Esophagus muscularis mucosa (tissue), 4 donors: ENCODE measurements at regions not wholly inside any gene's neighbourhood (a gene's known extent, or its start where the extent isn't known, plus 50 kb on each side); places are given as distances from the start of the nearest gene placed in this dataset.
A peak's percentile ranks its signal among the peaks of the same experiment; 100 is the strongest.

Experiments
- DNase-seq: peaks from one replicate; pipeline ENCODE4 v3.0.0-alpha.2; 2017; ENCODE audit errors: extremely low spot score
- H3K27ac ChIP-seq, 4 donors: fragments of 200-600 bp; sonication (generic); replicated peaks in 1 of 4; 1 replicate in 3 of 4; 2 replicates in 1 of 4; pipeline ENCODE4 v1.5.1; 2016 to 2019; ENCODE audit warnings: mild to moderate bottlenecking in 1 of 4
- H3K27me3 ChIP-seq, 4 donors: fragments of 200-600 bp; sonication (generic); one replicate each; pipeline versions ENCODE4 v1.5.1 to v1.6.0; 2016 to 2019
- H3K36me3 ChIP-seq, 4 donors: fragments of 200-600 bp; sonication (generic); one replicate each; pipeline ENCODE4 v1.5.1; 2016 to 2019
- H3K4me1 ChIP-seq, 4 donors: fragments of 200-600 bp; sonication (generic); one replicate each; pipeline ENCODE4 v1.5.1; 2016 to 2019
- H3K4me3 ChIP-seq, 4 donors: fragments of 200-600 bp; sonication (generic); 1 replicate in 2 of 4; 2 replicates in 2 of 4; pipeline ENCODE4 v1.5.1; 2016 to 2019; ENCODE audit warnings: mild to moderate bottlenecking in 4 of 4, moderate library complexity in 1 of 4
- H3K9me3 ChIP-seq, 4 donors: fragments of 200-600 bp; sonication (generic); 1 replicate in 3 of 4; 2 replicates in 1 of 4; pipeline ENCODE4 v1.5.1; 2016 to 2019
- EP300 ChIP-seq: sonication (generic); formaldehyde crosslinking; IDR thresholded peaks from one replicate; pipeline ENCODE4 v1.6.1; 2017; ENCODE audit warnings: antibody characterized with exemption
- POLR2A ChIP-seq: fragments of 450-650 bp; IDR thresholded peaks from one replicate; pipeline ENCODE4 v1.6.1; 2017; ENCODE audit warnings: antibody characterized with exemption, moderate library complexity, mild to moderate bottlenecking, low read depth
- POLR2AphosphoS5 ChIP-seq, 2 donors: sonication (generic); formaldehyde crosslinking; IDR thresholded peaks; one replicate each; pipeline ENCODE4 v1.6.1; 2017; ENCODE audit warnings: antibody characterized with exemption in 2 of 2
- WGBS: methylation state at CpG from one replicate; pipeline ENCODE4 v1.1.5; 2018; 5-methylcytosine and 5-hydroxymethylcytosine counted together
- intact Hi-C: fragments of 100-400 bp; cut with DNase I; formaldehyde crosslinking; loops from one replicate; pipeline ENCODE4 v1.15.1; 2023
- TF ChIP-seq, protein P1 (sequence below), 3 experiments: fragments of 200-600 bp in 2 of 3; fragments of 450-650 bp in 1 of 3; sonication (generic) in 2 of 3; IDR thresholded peaks; one replicate each; pipeline ENCODE4 v1.5.1; 2017 to 2019; ENCODE audit warnings: antibody characterized with exemption in 3 of 3, mild to moderate bottlenecking in 2 of 3, moderate library complexity in 1 of 3

- no peak for DNase-seq
- 85% methylated on average over 8 of the region's 8 CpGs for WGBS
- peaks cover 0 to 34% (median 9%) of the 10 kb centered on the region in 4 donors for H3K36me3 ChIP-seq
- H3K4me1 ChIP-seq: peaks cover 0 to 4% (median 0%) of the 10 kb centered on the region in 4 donors
- H3K27ac ChIP-seq: no peak overlapping the region
- intact Hi-C loops: no loop called here
- H3K4me3 ChIP-seq: no peak overlapping the region
- H3K27me3 ChIP-seq: no peaks in the 10 kb centered on the region
- TF ChIP-seq POLR2A: no peak
- no peak for TF ChIP-seq EP300
- TF ChIP-seq POLR2AphosphoS5 (IDR thresholded peaks at IDR 0.05): no peak
- TF ChIP-seq, protein P1, sequence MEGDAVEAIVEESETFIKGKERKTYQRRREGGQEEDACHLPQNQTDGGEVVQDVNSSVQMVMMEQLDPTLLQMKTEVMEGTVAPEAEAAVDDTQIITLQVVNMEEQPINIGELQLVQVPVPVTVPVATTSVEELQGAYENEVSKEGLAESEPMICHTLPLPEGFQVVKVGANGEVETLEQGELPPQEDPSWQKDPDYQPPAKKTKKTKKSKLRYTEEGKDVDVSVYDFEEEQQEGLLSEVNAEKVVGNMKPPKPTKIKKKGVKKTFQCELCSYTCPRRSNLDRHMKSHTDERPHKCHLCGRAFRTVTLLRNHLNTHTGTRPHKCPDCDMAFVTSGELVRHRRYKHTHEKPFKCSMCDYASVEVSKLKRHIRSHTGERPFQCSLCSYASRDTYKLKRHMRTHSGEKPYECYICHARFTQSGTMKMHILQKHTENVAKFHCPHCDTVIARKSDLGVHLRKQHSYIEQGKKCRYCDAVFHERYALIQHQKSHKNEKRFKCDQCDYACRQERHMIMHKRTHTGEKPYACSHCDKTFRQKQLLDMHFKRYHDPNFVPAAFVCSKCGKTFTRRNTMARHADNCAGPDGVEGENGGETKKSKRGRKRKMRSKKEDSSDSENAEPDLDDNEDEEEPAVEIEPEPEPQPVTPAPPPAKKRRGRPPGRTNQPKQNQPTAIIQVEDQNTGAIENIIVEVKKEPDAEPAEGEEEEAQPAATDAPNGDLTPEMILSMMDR (IDR thresholded peaks at IDR 0.05): no peak
- H3K9me3 ChIP-seq: no peaks in the 10 kb centered on the region
Measured at GRCh38 chr15:31525185-31525695, 198.6 kb downstream of the KLF13 start.

DNA sequence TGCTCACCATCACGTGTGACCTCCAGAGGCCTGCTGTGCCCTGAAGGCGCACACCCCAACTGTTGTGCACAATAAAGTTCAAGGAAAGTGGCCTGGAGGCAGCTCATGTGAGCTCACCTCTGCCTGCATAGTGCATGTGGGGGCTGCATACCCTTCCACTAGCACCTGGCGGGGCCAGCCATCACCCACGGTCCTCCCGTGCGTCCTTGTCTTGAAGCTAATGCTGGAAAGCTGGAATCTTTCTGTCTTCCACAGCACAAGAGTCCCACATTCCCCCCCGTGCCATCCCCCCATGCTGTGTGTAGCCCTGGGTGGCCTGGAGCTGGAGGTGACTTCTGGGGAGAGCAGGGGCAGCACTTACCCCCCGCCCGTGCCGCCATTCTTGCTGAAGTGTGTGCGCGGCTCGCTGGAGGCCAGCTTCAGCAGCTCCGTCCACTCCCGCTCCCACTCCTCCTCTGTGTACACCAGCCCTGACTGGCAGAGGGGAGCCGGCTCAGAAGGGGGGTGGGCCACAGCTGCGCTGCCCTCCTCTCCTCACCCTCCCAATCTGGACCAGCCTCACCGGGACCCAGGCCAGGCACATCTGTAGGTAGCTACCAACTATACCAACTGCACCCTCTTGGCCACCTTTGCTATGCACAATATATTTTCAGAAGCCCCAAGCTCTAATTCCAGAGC is 199.5 kb downstream of the KLF13 start:
- peaks cover 0 to 4% (median 0%) of the 10 kb centered on the region in 4 donors for H3K4me1 ChIP-seq

DNA sequence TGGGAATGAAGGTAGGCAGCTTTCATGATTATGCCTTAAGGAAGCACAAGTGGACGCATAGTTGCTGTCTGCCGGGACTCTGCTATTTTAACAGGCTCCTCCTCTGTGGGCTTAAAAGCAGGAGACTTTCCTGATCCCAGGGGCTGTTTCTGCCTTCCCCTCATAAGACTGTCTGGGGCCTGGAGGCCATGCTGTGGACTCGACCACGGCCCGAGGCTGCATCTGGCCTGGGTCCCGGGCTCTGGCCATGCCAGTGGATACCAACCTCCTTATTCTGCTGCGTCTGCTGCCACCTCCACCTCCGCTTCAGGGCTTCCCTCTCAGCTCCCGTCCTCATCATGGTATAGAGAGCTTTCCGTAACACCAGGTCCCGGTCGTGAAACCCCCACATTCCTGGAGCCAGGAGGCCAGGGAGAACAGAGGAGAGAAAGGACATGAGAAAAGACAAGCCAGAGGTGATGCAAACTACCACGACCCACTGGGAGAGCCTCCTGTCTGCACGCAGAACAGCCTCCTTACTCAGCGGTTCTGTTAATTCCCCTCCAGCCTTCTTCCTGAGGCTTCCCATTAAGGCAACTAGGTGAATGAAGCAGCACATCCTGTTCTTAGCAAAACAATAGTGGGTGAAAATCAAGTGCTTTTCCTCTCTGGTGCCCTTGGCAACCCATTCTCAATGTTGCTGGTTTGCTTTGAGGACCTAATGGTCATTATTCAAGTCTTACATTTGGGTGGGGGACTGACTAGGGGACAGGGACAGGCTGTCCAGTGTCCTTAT is 200.5 kb downstream of the KLF13 start:
- WGBS: 87% methylated on average over 11 of the region's 15 CpGs
- Histone ChIP-seq H3K27me3 (no peaks in the 10 kb centered on the region), H3K4me1 (peaks cover 0 to 4% (median 0%) of the 10 kb centered on the region in 4 donors), H3K4me3 (peak overlapping the region in 3 of 4 donors; percentile 14 to 22 (median 17)), H3K27ac (no peak overlapping the region), H3K36me3 (peaks cover 0 to 36% (median 9%) of the 10 kb centered on the region in 4 donors), H3K9me3 (no peaks in the 10 kb centered on the region)
- DNase-seq: no peak
- intact Hi-C loops: no loop called here
- TF ChIP-seq, protein P1 (IDR thresholded peaks at IDR 0.05): no peak
- peak; percentile 35 to 49 for TF ChIP-seq POLR2AphosphoS5 (IDR thresholded peaks at IDR 0.05)
- no peak for TF ChIP-seq EP300
- TF ChIP-seq POLR2A: no peak

More for the DNA sequence above, 199.5 kb downstream of the KLF13 start:
- Histone ChIP-seq H3K4me3 (no peak overlapping the region), H3K27me3 (no peaks in the 10 kb centered on the region), H3K27ac (no peak overlapping the region), H3K9me3 (no peaks in the 10 kb centered on the region), H3K36me3 (peaks cover 0 to 36% (median 9%) of the 10 kb centered on the region in 4 donors)
- DNase-seq: no peak
- 97% methylated on average over 18 of the region's 18 CpGs for WGBS
- intact Hi-C loops: no loop called here
- TF ChIP-seq POLR2AphosphoS5 (IDR thresholded peaks at IDR 0.05) (no peak), EP300 (no peak), POLR2A (no peak)
- TF ChIP-seq, protein P1 (IDR thresholded peaks at IDR 0.05): no peak

DNA sequence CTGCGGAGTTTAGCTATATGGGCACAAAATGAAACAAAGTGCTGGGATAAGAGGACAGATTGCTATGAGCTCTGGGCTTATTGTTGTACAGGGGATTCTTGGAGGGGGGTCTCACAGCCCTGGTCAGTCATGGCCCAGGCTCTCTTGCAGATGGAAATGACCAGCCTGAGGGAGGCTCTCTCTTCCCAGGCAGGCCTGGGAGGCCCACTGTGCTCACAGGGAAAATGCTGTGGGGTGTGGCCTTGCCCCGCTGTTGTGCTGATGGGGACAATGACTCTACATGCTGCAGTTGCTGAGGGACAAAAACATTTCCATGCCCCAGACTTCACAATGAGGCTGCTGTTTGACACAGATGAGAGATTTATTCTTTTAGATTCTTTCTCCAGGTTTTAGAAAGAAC is 202.2 kb downstream of the KLF13 start:
- no peak overlapping the region for H3K4me3 ChIP-seq
- DNase-seq: no peak
- peaks cover 0 to 36% (median 9%) of the 10 kb centered on the region in 4 donors for H3K36me3 ChIP-seq
- intact Hi-C loops: no loop called here
- no peaks in the 10 kb centered on the region for H3K9me3 ChIP-seq
- H3K4me1 ChIP-seq: peaks cover 0 to 4% (median 0%) of the 10 kb centered on the region in 4 donors
- 95% methylated on average over 2 of the region's 2 CpGs for WGBS
- H3K27ac ChIP-seq: no peak overlapping the region
- TF ChIP-seq EP300: no peak
- no peak for TF ChIP-seq POLR2AphosphoS5 (IDR thresholded peaks at IDR 0.05)
- no peak for TF ChIP-seq POLR2A
- TF ChIP-seq, protein P1 (IDR thresholded peaks at IDR 0.05): no peak
- H3K27me3 ChIP-seq: no peaks in the 10 kb centered on the region
